ELF-1 (cell line): ENCODE measurements at regions not wholly inside any gene's neighbourhood (a gene's known extent, or its start where the extent isn't known, plus 50 kb on each side); places are given as distances from the start of the nearest gene placed in this dataset.

Experiments used
- DNase-seq: peaks from one replicate; pipeline ENCODE4 v3.0.0-alpha.2; 2016; ENCODE audit warnings: low read depth, low spot score

GRCh38 chr3:144295613-144296012, 324.0 kb downstream of the DIPK2A start:
- DNase-seq: no peak

- no peak for DNase-seq
Measured at GRCh38 chr3:144296808-144297207, 325.2 kb downstream of the DIPK2A start.

- DNase-seq: no peak
Measured at GRCh38 chr3:144301863-144302262, 330.2 kb downstream of the DIPK2A start.

DNA sequence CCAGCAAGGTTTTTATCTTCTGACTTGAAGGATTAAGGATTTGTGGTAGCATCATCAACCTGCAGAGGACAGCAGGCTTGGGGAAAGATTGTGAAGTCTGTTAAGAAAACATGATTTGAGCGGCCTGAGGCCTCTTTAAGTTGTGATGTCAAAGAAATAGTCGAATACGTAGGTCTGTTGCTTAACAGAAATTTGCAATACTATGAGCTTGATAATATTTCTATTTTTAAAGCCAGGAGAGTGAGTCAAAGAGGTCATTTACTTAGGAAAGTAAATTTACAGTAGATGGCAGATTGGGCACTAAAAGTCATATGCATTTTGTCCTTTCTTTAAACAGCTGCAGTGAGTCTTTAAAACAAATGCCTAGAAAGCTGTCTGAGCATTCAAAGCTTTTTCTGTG, 336.3 kb downstream of the DIPK2A start:
- DNase-seq: no peak

DNA sequence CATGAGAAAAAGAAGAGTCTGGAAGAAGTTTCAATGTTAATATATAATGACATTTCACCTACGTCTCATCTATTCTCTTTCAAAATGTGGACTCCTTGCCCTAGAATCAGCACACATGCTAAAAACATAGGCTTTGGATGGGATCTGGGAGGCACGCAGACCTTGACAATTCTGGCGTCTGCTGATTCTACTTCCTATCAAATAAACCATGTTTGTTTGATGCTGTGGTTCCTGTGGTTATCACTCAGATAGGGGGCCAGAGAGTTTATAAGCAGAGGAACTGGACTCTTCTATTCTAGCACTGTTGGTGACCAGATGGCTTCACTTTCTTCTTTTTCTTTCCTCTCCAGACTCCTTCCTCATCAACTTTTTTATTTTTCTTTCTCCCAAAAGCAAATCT, 336.8 kb downstream of the DIPK2A start:
- no peak for DNase-seq

DNA sequence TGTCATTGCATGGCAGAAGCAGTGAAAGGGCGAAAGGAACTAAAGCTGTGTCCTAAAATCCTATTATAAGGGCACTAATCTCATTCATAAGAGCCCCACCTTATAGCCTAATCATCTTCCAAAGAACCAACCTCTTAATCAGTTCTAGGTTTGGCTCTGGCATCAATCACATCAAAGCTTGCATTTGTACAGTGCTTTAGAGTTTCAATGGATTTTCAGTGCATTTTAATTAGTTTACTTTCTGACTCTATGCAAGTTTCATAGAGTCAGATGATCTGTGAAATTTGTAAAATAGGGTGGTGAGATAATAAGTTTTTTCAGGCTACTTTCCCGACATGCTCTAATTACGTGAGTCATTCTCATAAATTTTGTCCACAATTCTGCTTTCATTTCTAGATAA, 341.1 kb downstream of the DIPK2A start:
- DNase-seq: no peak

DNA sequence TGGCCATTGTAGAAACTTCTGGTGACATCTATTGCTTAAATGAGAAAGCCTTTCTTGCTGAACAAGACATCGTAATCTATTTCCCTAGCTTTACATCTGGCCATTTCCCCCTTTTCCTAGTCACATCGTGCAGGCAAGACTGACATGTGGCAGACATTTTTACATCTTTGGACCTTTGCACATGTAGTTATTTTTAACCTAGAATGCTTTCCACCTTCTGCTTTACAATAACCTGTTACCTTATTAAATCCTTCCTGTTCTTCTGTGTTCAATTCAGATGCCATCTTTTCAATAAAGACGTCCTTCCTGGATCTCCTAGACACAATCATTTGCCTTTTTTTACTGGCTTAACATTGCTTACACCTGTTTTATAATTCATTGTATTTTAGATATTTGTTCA, 343.3 kb downstream of the DIPK2A start:
- DNase-seq: no peak

DNA sequence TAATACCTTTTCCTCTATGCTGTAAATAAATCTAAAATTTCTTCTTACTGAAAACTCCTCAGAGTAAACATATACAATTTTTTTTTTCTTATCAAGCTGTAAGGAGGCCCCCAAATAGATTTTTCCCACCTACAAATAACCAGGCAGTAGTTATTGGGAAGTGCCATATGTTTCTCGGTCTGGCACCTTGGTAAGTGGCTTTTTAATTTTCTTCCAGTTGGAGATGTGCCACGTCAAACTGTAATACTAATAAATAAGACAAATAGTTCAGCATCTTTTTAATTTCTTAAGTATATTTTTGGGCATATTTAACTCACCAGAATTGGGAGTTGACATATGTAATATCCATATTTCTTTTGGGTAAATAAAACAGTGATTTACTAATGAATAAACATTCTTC, 346.3 kb downstream of the DIPK2A start:
- no peak for DNase-seq

DNA sequence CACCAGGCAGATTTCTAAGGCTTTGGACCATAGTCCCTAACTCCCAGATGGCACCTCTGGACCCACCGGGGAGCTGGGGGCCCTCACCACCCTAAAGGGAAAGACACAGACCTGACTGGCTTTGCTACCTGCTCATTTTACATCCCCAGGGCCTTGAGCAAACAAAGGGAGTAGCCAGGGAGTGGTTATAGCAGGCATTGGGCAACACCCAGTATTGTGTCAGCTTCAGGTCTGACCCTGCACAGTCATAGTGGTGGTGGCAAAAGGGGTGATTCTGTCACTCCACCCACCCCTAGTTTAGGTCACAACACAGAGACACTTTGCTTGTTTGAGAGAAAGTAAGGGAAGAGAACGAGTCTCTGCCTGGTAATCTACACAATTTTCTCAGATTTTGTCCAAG, 352.5 kb downstream of the DIPK2A start:
- no peak for DNase-seq

DNA sequence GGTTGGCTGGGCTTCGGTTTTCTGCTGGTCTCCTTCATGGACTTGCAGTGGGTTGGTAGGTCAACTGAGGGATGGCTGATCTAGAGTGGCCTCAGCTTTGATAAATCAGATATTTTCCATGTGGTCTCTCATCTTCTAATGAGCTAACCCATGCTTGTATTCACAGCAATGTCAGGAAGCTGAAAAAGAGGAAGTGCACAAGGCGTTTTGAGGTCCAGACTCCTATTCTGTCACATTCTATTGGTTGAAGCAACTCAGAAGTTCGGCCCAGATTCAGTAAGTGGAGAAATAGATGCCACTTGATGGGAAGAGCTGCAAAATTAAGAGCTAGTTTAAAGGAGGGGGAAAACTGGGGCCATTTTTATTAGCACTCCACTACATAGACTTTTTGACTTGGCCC, 361.2 kb downstream of the DIPK2A start:
- no peak for DNase-seq

DNA sequence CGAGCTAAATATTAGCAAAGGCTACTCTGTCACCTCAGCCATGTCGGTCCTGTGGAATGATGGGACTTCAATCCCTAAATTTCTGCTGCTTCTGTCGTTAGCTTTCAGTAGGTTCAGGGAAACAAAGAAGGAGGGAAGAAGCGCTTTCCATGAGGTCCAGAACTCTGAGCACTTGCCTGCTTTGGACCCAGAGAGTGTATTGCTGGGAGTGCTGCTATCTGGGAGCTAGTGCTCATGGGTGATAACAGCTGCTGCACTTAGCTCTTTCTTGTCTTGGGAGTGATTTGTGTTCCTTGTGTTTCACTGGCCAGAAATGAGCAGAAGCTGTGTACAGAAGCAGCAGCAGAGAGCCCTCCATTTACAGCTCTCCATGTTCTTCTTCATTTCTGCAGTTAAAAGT, 369.8 kb downstream of the DIPK2A start:
- DNase-seq: no peak

GRCh38 chr3:144343343-144343742, 371.7 kb downstream of the DIPK2A start:
- no peak for DNase-seq

GRCh38 chr3:144343777-144344176, 372.2 kb downstream of the DIPK2A start:
- no peak for DNase-seq

GRCh38 chr3:144344925-144345548, 373.4 kb downstream of the DIPK2A start:
- no peak for DNase-seq

GRCh38 chr3:144350125-144350524, 378.5 kb downstream of the DIPK2A start:
- DNase-seq: no peak

- DNase-seq: no peak
Measured at GRCh38 chr3:144351011-144351410, 379.4 kb downstream of the DIPK2A start.

DNA sequence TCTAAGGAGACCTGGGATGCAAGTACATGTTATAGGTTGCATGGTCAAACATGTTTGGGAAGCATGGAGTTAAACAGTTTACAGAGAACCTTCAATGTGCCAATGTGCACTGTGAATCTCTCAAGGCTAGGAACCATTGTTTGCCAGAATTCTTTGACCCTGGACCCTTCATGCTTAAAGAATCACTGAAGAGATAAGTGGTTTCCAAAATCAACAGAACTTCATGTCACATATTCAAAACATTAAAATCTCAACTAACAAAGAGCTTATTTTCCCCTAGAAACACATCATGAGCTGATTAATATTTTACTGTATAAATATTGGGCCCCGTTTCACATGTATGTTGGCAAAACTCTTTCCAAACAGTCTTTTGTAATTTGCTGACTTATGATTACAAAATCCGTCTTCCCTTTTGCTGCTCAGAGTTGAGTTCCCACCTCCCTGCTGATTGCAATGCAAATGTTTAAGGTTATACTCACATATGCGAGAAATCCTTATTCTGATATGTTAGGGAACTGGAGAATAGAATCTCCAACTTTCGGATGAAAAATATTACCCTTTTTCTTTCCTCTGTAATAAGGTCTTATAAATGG, 380.2 kb downstream of the DIPK2A start:
- no peak for DNase-seq

GRCh38 chr3:144358191-144358590, 386.6 kb downstream of the DIPK2A start:
- no peak for DNase-seq

- no peak for DNase-seq
Measured at GRCh38 chr3:144361002-144361401, 389.4 kb downstream of the DIPK2A start.

- DNase-seq: no peak
Measured at GRCh38 chr3:144362126-144362525, 390.5 kb downstream of the DIPK2A start.

- no peak for DNase-seq
Measured at GRCh38 chr3:144363856-144364255, 392.2 kb downstream of the DIPK2A start.

- DNase-seq: no peak
Measured at GRCh38 chr3:144364737-144365136, 393.1 kb downstream of the DIPK2A start.

GRCh38 chr3:144369129-144369879, 397.7 kb downstream of the DIPK2A start:
- DNase-seq: no peak
